ENCODE measurements at regions not wholly inside any gene's neighbourhood (a gene's known extent, or its start where the extent isn't known, plus 50 kb on each side); places are given as distances from the start of the nearest gene placed in this dataset.

DNA sequence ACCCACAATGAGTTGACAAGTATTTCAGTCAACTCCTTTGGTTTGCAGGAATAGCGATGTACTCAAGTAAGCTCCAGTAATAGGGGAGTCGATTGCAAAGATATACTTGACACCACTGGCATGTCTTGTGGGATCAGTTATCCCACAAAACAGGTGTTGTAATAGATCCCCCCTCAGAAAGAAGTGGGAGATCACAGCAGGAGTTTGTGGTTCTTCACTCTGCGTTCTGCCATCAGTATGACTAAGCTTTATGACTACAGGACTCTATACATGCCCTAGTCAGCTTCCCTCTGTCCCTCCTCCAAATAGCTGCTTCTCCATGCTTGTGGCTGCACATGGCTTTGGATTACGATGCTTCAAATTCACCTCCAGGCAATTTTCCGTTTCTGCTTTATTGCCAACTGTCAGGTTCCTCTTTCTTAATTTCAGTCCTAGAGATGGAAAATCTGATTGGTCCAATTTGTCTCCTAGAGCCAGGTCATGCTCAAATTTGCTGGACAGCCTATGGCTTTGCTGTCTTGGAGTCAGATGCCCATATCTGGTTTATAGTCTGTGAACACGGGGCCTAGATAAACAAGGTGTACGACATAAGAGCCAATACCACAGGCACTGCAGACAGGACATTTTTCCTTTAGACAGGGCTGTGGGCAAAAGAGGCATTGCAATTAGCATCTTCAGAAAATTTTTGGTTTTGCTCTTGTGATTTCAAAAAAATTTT, 221.7 kb downstream of the PAX3 start:
- Histone ChIP-seq H3K79me2 (ENCODE audit: low read depth) (no peaks in the 10 kb centered on the region), H3K4me2 (no peak overlapping the region), H3K4me3 (no peak overlapping the region), H3K4me1 (replicated peaks; ENCODE audit: insufficient read depth) (no peaks in the 10 kb centered on the region), H3F3A (ENCODE audit: insufficient read depth, low read depth) (no peaks in the 10 kb centered on the region), H3K27ac (no peak overlapping the region), H3K36me3 (ENCODE audit: low read depth) (no peaks in the 10 kb centered on the region), H3K9me2 (ENCODE audit: insufficient read depth) (no peaks in the 10 kb centered on the region; the same call in 1 of the 2 replicates), H2AFZ (no peak overlapping the region), H3K9me3 (ENCODE audit: insufficient read depth, low read depth) (no peaks in the 10 kb centered on the region), H3K27me3 (ENCODE audit: insufficient read depth, low read depth) (peaks cover 30% of the 10 kb centered on the region), H4K20me1 (ENCODE audit: insufficient read depth) (no peaks in the 10 kb centered on the region)
- POLR2A ChIA-PET (ENCODE audit: unreplicated experiment): no interaction called here
- BruUV-seq (replicated peaks): no TSS peak
- intact Hi-C loops (cut with micrococcal nuclease; ENCODE audit: unreplicated experiment): loop anchor here (5.0 kb wide), 1 partner anchor 1125 kb away; no protein-coding TSS in a partner anchor
- no peak for DNase-seq
- TF ChIP-seq, protein P1, sequence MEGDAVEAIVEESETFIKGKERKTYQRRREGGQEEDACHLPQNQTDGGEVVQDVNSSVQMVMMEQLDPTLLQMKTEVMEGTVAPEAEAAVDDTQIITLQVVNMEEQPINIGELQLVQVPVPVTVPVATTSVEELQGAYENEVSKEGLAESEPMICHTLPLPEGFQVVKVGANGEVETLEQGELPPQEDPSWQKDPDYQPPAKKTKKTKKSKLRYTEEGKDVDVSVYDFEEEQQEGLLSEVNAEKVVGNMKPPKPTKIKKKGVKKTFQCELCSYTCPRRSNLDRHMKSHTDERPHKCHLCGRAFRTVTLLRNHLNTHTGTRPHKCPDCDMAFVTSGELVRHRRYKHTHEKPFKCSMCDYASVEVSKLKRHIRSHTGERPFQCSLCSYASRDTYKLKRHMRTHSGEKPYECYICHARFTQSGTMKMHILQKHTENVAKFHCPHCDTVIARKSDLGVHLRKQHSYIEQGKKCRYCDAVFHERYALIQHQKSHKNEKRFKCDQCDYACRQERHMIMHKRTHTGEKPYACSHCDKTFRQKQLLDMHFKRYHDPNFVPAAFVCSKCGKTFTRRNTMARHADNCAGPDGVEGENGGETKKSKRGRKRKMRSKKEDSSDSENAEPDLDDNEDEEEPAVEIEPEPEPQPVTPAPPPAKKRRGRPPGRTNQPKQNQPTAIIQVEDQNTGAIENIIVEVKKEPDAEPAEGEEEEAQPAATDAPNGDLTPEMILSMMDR (conservative IDR thresholded peaks at IDR 0.05): no peak
- CTCF ChIA-PET: no interaction called here

DNA sequence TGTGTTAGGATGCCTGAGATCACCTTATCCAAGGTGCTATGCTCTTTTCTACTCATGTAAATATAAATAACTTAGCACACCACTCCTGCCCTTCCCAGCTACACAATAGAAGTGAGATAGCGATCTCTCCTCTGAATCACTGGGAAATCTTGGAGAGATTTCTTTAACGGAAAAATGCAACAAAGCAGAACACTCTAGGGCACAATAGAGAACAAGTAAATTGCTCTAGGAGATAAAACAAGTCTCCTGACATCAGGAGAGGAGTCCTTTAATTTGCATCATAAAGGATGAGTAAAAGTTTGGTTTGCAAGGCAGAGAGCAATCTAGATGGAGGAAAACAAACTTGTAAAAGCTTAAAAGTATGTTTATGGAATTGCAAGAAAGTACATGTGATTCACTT, 224.1 kb downstream of the PAX3 start:
- no peaks in the 10 kb centered on the region for H3F3A ChIP-seq (ENCODE audit: insufficient read depth, low read depth)
- H4K20me1 ChIP-seq (ENCODE audit: insufficient read depth): no peaks in the 10 kb centered on the region
- intact Hi-C loops (cut with micrococcal nuclease; ENCODE audit: unreplicated experiment): loop anchor here (5.0 kb wide), 1 partner anchor 1128 kb away; no protein-coding TSS in a partner anchor
- no TSS peak for BruUV-seq (replicated peaks)
- no peak for DNase-seq
- H3K9me2 ChIP-seq (ENCODE audit: insufficient read depth): peaks cover 5% of the 10 kb centered on the region; the same call in 1 of the 2 replicates
- H3K27me3 ChIP-seq (ENCODE audit: insufficient read depth, low read depth): 0 out of 2 replicates have a peak, but pooled peaks cover 7% of the 10 kb centered on the region
- no peak overlapping the region for H3K27ac ChIP-seq
- H2AFZ ChIP-seq: no peak overlapping the region
- no peaks in the 10 kb centered on the region for H3K79me2 ChIP-seq (ENCODE audit: low read depth)
- H3K9me3 ChIP-seq (ENCODE audit: insufficient read depth, low read depth): no peaks in the 10 kb centered on the region
- TF ChIP-seq, protein P1 (conservative IDR thresholded peaks at IDR 0.05): no peak
- TF ChIP-seq EZH2 (IDR thresholded peaks at IDR 0.05; ENCODE audit: low read depth): no peak
- ChIA-PET CTCF (no interaction called here), POLR2A (ENCODE audit: unreplicated experiment) (no interaction called here)
- H3K36me3 ChIP-seq (ENCODE audit: low read depth): no peaks in the 10 kb centered on the region
- H3K4me1 ChIP-seq (replicated peaks; ENCODE audit: insufficient read depth): no peaks in the 10 kb centered on the region
- H3K4me3 ChIP-seq: no peak overlapping the region
- no peak overlapping the region for H3K4me2 ChIP-seq

DNA sequence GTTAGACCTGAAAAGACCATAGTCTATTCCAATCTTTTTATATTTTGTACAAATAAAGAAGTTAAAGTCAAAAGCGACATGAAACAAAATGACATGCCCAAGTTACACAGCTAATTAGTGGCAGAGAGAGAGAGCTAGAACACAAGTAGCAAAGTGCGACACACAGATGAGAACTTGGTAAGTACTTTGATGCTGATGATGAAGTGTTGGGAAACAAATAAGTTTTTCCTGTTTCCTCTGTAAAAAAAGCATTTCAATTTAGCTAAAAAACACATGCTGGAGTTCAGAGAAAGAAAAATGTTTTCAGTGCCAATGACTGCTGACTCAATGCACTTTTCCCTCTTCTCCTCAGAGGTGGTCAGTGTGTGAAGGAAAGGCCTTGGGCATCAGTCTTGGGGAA, 226.9 kb downstream of the PAX3 start:
- Histone ChIP-seq H3K9me2 (ENCODE audit: insufficient read depth) (peaks cover 5% of the 10 kb centered on the region; the same call in 1 of the 2 replicates), H3F3A (ENCODE audit: insufficient read depth, low read depth) (no peaks in the 10 kb centered on the region), H4K20me1 (ENCODE audit: insufficient read depth) (no peaks in the 10 kb centered on the region), H3K4me1 (replicated peaks; ENCODE audit: insufficient read depth) (no peaks in the 10 kb centered on the region), H3K27ac (no peak overlapping the region), H2AFZ (no peak overlapping the region), H3K9me3 (ENCODE audit: insufficient read depth, low read depth) (no peaks in the 10 kb centered on the region), H3K4me2 (no peak overlapping the region), H3K79me2 (ENCODE audit: low read depth) (no peaks in the 10 kb centered on the region), H3K36me3 (ENCODE audit: low read depth) (no peaks in the 10 kb centered on the region), H3K4me3 (no peak overlapping the region), H3K27me3 (ENCODE audit: insufficient read depth, low read depth) (no peaks in the 10 kb centered on the region)
- TF ChIP-seq, protein P1 (conservative IDR thresholded peaks at IDR 0.05): no peak
- TF ChIP-seq EZH2 (IDR thresholded peaks at IDR 0.05; ENCODE audit: low read depth): no peak
- ChIA-PET POLR2A (ENCODE audit: unreplicated experiment) (interaction anchor here (0.7 kb wide), 1 partner anchor 539 kb away, joined by 5 read pairs; no protein-coding TSS in a partner anchor), CTCF (no interaction called here)
- intact Hi-C loops (cut with micrococcal nuclease; ENCODE audit: unreplicated experiment): no loop called here
- no TSS peak for BruUV-seq (replicated peaks)
- no peak for DNase-seq

Data from PC-9 (cell line).